HG03342 (cell line): ENCODE measurements at regions not wholly inside any gene's neighbourhood (a gene's known extent, or its start where the extent isn't known, plus 50 kb on each side); places are given as distances from the start of the nearest gene placed in this dataset.
A peak's percentile ranks its signal among the peaks of the same experiment; 100 is the strongest.
"Not testable (repeated sequence)": the region's sequence is repeated elsewhere in the genome, so short reads cannot be mapped to it uniquely, and the experiment has no call there.

ENCODE experiments used
- ATAC-seq: cut with Tn5 transposase; IDR thresholded peaks from one replicate; pipeline ENCODE4 v1.9.1; 2021; ENCODE audit warnings: mild to moderate bottlenecking, moderate library complexity; ENCODE audit not compliant: unreplicated experiment

DNA sequence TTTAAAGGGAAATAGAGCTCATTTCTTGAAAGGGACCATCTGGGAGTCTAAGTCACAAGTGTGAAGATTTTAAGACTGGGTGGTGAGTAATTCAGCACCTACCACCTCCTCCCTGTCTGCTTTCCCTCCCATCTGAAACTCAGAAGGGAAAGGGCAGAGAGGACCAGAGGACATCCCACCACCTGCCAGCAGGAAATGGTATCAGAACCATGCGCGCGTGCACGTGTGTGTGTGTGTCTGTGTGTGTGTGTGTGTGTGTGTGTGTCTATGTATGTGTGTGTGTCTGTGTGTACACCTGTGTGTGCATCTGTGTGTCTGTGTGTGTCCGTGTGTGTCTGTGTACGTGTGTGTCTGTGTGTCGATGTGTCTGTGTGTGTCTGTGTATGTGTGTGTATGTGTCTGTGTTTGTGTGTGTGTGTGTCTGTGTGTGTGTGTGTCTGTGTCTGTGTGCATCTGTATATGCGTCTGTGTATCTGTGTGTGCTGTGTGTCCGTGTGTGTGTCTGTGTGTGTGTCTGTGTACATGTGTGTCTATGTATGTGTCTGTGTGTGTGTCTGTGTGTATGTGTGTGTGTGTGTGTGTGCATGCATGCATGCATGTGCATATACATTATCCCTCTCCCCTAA, 76.8 kb downstream of the ZFP36L2 start:
- no peak for ATAC-seq

DNA sequence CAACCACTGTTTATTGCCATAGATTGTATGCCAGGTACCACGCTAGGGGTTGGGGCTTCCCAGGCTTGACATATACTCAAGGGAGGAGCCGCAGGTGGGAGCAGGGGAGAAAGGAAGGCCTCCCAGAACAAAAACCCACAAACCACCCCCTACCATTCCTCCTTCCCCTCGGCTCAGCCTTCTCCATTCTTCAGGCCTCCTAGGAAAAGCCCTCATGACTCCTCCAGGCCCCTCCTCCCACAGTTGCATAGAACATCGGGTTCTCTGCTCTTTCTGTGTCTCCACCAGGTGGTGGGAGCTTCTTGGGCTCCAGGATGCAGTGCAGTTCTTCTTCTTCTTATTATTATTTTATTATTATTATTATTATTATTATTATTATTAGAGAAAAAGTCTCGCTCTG, 80.3 kb downstream of the ZFP36L2 start:
- ATAC-seq, result no peak

- ATAC-seq, result no peak
Observed at GRCh38 chr2:43144263-43144662, 82.1 kb downstream of the ZFP36L2 start.

- no peak for ATAC-seq
Observed at GRCh38 chr2:43143756-43144155, 82.7 kb downstream of the ZFP36L2 start.

- no peak for ATAC-seq
Observed at GRCh38 chr2:43142921-43143438, 83.4 kb downstream of the ZFP36L2 start.

DNA sequence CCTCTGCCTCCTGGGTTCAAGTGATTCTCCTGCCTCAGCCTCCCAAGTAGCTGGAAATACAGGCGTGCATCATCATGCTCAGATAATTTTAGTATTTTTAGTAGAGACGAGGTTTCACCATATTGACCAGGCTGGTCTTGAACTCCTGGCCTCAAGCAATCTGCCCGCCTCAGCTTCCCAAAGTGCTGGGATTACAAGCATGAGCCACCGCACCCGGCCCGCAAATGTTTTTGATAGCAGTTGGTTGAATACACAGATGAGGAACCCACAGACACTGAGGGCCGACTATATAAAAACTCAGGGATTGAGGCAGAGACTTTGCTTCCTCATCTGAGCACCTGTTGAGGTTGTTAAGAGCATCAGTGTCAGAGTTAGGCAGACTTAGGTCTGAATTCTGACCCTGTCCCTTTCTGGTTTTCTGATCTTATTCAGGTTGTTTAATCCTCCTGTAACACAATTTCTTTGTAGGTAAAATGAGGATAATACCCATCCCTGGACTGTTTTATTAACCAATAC, 84.7 kb downstream of the ZFP36L2 start:
- ATAC-seq, result not testable (repeated sequence)

GRCh38 chr2:43139996-43140621, 86.3 kb downstream of the ZFP36L2 start:
- no peak for ATAC-seq

- ATAC-seq, result no peak
Observed at GRCh38 chr2:43139501-43139900, 86.9 kb downstream of the ZFP36L2 start.

- no peak for ATAC-seq
Observed at GRCh38 chr2:43138441-43138840, 88.0 kb downstream of the ZFP36L2 start.

- ATAC-seq, result no peak
Observed at GRCh38 chr2:43136876-43137275, 89.5 kb downstream of the ZFP36L2 start.

DNA sequence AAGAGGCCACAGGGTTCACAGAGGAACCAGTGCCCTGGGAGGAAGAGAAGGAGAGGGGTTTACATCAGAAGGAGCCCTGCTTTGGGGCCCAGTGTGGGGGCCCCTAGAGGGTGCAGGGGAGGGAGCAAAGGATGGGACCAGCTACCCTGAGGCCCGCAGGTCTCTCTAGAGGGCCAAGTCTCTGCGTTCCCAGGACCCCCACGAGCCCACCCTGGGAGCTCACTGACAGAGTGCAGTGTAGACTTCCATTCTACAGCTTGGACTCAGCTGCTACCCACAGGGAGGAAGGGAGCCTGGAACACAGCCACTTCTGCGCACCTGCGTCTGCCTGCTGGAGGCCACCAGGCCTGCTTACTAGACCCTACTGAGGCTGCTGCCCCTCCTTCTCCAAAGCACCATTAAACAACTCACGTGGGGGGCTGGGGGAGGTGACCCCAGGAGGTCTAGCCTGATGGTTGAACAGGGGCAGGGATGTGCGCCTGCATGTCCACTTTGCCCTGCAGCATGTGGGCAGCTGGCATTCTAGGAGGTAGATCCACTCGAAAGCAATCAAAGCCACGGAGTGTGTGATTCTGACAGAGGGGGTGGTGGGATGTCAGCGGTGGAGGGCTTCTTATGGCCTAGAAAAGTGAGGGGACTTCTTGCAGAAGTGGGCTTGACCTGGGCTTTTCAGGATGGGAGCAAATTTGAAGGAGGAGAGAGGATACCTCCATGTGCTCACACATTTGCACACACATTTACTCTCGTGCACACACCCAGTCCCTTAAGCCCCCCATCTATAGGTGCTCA, 90.2 kb downstream of the ZFP36L2 start:
- ATAC-seq, result no peak

DNA sequence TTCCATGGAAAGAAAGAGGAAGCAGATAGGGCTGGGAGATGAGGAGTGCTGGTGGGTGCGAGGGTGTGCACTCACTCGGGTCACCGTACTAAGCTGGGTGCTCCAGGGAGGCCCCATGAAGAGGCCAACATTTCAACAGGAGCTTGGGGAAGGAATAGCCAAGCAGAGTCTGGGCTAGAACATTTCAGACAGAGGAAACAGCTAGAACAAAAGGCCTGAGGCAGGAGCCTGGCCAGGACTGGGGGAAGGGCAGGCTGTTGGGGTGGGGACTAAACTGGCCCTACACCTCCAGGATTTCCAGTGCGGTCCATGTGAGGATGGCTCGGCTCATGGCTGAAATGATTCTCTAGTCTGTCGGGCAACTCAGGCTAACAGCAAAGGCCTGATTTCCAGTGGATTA, 90.8 kb downstream of the ZFP36L2 start:
- no peak for ATAC-seq

- ATAC-seq, result no peak
Observed at GRCh38 chr2:43134571-43134889, 91.9 kb downstream of the ZFP36L2 start.

DNA sequence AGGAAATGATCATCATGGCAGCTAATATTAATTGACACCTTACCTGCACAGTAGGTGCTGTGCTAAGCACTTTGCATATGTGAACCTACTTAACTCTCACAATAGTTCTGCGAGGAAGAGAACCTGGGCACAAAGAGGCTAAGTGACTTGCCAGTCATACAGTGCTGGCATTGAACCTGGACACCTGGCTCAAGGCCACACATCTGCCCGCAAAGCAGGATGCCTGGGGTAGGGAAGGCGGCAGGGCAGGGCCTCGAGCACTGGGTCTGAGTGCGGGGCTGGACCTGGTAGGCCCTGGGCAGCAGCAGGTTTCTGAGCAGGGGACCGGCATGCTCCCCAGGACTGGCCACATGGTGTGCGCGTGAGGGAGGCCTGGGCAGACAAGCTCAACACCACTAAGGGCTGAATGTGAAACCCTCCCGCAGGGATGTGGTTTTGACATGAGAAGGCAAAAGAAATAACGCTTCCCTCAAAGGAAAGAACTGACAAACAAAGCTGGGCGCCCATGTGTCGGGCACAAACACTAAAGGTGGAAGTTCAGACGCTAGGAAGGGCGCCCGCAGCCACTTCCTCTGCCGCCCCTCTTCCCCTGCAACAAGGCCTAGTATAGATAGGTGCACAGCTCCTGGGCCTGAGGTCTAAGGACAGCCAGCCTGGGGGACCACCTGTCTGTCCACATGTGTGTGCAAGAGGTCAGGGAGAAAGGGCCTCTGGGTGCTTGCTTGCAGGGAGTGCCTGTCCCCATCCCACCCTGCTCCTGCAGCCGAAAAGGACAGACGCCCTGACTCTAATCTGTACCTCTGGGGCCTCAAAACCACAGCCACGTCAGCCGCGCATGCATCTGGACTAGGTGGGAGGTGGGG, 92.5 kb downstream of the ZFP36L2 start:
- no peak for ATAC-seq

- ATAC-seq, result no peak
Observed at GRCh38 chr2:43133336-43133707, 93.1 kb downstream of the ZFP36L2 start.

GRCh38 chr2:43132683-43133301, 93.6 kb downstream of the ZFP36L2 start:
- no peak for ATAC-seq

- ATAC-seq, result no peak
Observed at GRCh38 chr2:43131890-43132682, 94.3 kb downstream of the ZFP36L2 start.

GRCh38 chr2:43131051-43131889, 95.1 kb downstream of the ZFP36L2 start:
- peak; percentile 39 for ATAC-seq

- ATAC-seq, result no peak
Observed at GRCh38 chr2:43130548-43130875, 95.9 kb downstream of the ZFP36L2 start.
